Esophagus (tissue), 2 donors: ENCODE measurements at regions not wholly inside any gene's neighbourhood (a gene's known extent, or its start where the extent isn't known, plus 50 kb on each side); places are given as distances from the start of the nearest gene placed in this dataset.

Experiments
- H3K27ac ChIP-seq, 2 donors: one replicate each; pipeline ENCODE4 v1.5.1; 2013; ENCODE audit warnings: low read depth in 2 of 2, mild to moderate bottlenecking in 2 of 2, inconsistent platforms in 1 of 2, low read length in 1 of 2, moderate library complexity in 1 of 2
- H3K27me3 ChIP-seq, 2 donors: one replicate each; pipeline ENCODE4 v1.6.1; 2013; ENCODE audit warnings: low read length in 2 of 2, control low read depth in 1 of 2, mild to moderate bottlenecking in 1 of 2; ENCODE audit not compliant: insufficient read depth in 2 of 2, control insufficient read depth in 1 of 2
- H3K36me3 ChIP-seq, 2 donors: one replicate each; pipeline ENCODE4 v1.6.1; 2013; ENCODE audit warnings: low read length in 1 of 2; ENCODE audit not compliant: control insufficient read depth in 2 of 2, insufficient read depth in 2 of 2
- H3K4me1 ChIP-seq, 2 donors: one replicate each; pipeline ENCODE4 v1.6.1; 2013; ENCODE audit warnings: low read length in 1 of 2; ENCODE audit not compliant: control insufficient read depth in 2 of 2, insufficient read depth in 2 of 2
- H3K4me3 ChIP-seq, 2 donors: one replicate each; pipeline ENCODE4 v1.5.1; 2013; ENCODE audit warnings: low read length in 2 of 2, mild to moderate bottlenecking in 2 of 2, low read depth in 1 of 2, moderate library complexity in 1 of 2
- H3K9me3 ChIP-seq, 2 donors: one replicate each; pipeline ENCODE4 v1.6.1; 2013; ENCODE audit warnings: mild to moderate bottlenecking in 2 of 2, low read depth in 1 of 2, low read length in 1 of 2, moderate library complexity in 1 of 2; ENCODE audit not compliant: control insufficient read depth in 2 of 2, insufficient read depth in 1 of 2
- WGBS, 2 donors: extraction: QIAGEN DNeasy Blood & Tissue Kit; methylation state at CpG; one replicate each; pipeline ENCODE4 v1.1.7; 2013; 5-methylcytosine and 5-hydroxymethylcytosine counted together
- donor health status: healthy with polysubstance abuse.
- donor health status: Bipolar disorder and iron deficiency.

GRCh38 chr1:38272515-38272914 is 225.9 kb upstream of the POU3F1 start:
- no peaks in the 10 kb centered on the region for H3K36me3 ChIP-seq
- no peaks in the 10 kb centered on the region for H3K4me1 ChIP-seq
- no peaks in the 10 kb centered on the region for H3K27me3 ChIP-seq
- H3K27ac ChIP-seq: no peak overlapping the region
- no peaks in the 10 kb centered on the region for H3K9me3 ChIP-seq
- 75 to 88% methylated on average over 3 of the region's 3 CpGs for WGBS, 2 donors
- H3K4me3 ChIP-seq: no peak overlapping the region

GRCh38 chr1:38270849-38271633 is 224.4 kb upstream of the POU3F1 start:
- WGBS, 2 donors: 68 to 71% methylated on average over 12 of the region's 12 CpGs
- H3K9me3 ChIP-seq: no peaks in the 10 kb centered on the region
- H3K4me1 ChIP-seq: no peaks in the 10 kb centered on the region
- no peak overlapping the region for H3K27ac ChIP-seq
- no peaks in the 10 kb centered on the region for H3K27me3 ChIP-seq
- H3K4me3 ChIP-seq: no peak overlapping the region
- no peaks in the 10 kb centered on the region for H3K36me3 ChIP-seq

GRCh38 chr1:38269923-38270848 is 223.6 kb upstream of the POU3F1 start:
- H3K4me1 ChIP-seq: no peaks in the 10 kb centered on the region
- H3K4me3 ChIP-seq: no peak overlapping the region
- H3K27ac ChIP-seq: no peak overlapping the region
- no peaks in the 10 kb centered on the region for H3K27me3 ChIP-seq
- no peaks in the 10 kb centered on the region for H3K36me3 ChIP-seq
- 55 to 61% methylated on average over 15 of the region's 15 CpGs for WGBS, 2 donors
- H3K9me3 ChIP-seq: no peaks in the 10 kb centered on the region

- H3K4me3 ChIP-seq: no peak overlapping the region
- H3K4me1 ChIP-seq: no peaks in the 10 kb centered on the region
- no peaks in the 10 kb centered on the region for H3K9me3 ChIP-seq
- WGBS, 2 donors: 78 to 79% methylated on average over 4 of the region's 4 CpGs
- no peaks in the 10 kb centered on the region for H3K27me3 ChIP-seq
- no peak overlapping the region for H3K27ac ChIP-seq
- no peaks in the 10 kb centered on the region for H3K36me3 ChIP-seq
Measured at GRCh38 chr1:38268226-38268625, 221.6 kb upstream of the POU3F1 start.

- Histone ChIP-seq H3K9me3 (no peaks in the 10 kb centered on the region), H3K27me3 (no peaks in the 10 kb centered on the region), H3K27ac (no peak overlapping the region), H3K36me3 (no peaks in the 10 kb centered on the region), H3K4me3 (no peak overlapping the region), H3K4me1 (no peaks in the 10 kb centered on the region)
- 79 to 84% methylated on average over 7 of the region's 7 CpGs for WGBS, 2 donors
Measured at GRCh38 chr1:38267037-38268036, 220.7 kb upstream of the POU3F1 start.

GRCh38 chr1:38266197-38266520 is 219.6 kb upstream of the POU3F1 start:
- Histone ChIP-seq H3K27ac (no peak overlapping the region), H3K36me3 (no peaks in the 10 kb centered on the region), H3K4me3 (no peak overlapping the region), H3K9me3 (no peaks in the 10 kb centered on the region), H3K4me1 (no peaks in the 10 kb centered on the region), H3K27me3 (no peaks in the 10 kb centered on the region)
- WGBS, 2 donors: 71 to 91% methylated on average over 5 of the region's 5 CpGs

- WGBS, 2 donors: 70 to 74% methylated on average over 15 of the region's 15 CpGs
- no peaks in the 10 kb centered on the region for H3K36me3 ChIP-seq
- no peaks in the 10 kb centered on the region for H3K9me3 ChIP-seq
- no peaks in the 10 kb centered on the region for H3K27me3 ChIP-seq
- no peak overlapping the region for H3K27ac ChIP-seq
- H3K4me1 ChIP-seq: no peaks in the 10 kb centered on the region
- no peak overlapping the region for H3K4me3 ChIP-seq
Measured at GRCh38 chr1:38265293-38266196, 219.0 kb upstream of the POU3F1 start.

DNA sequence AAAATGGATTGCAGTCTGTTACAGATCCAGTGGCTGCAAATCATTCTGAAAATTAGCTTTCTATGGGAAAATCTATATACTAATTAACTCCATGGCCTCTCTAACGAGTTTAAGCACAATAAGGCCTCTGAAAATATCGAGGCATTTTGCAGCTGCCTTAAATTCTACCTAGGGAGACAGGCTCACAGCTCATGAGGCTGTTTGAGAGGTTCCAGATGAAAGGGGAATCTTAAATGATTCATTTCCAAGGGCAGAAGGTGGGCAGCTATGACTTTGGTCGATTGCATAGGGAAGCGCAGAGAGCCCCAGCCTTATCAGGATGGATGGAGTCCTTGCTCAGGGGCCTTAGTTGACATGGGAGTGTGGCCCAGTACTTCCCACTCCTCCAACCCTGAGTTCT is 216.8 kb upstream of the POU3F1 start:
- H3K27ac ChIP-seq: no peak overlapping the region
- 65 to 74% methylated on average over 4 of the region's 4 CpGs for WGBS, 2 donors
- peaks cover 0 to 10% of the 10 kb centered on the region in 2 donors for H3K9me3 ChIP-seq
- no peaks in the 10 kb centered on the region for H3K36me3 ChIP-seq
- no peaks in the 10 kb centered on the region for H3K27me3 ChIP-seq
- H3K4me3 ChIP-seq: no peak overlapping the region
- no peaks in the 10 kb centered on the region for H3K4me1 ChIP-seq
